HepG2 (cell line): ENCODE measurements at regions not wholly inside any gene's neighbourhood (a gene's known extent, or its start where the extent isn't known, plus 50 kb on each side); places are given as distances from the start of the nearest gene placed in this dataset.

Experiments
- ATAC-seq: fragments of 200-7000 bp; cut with Tn5 transposase; 3 replicates; pipeline ENCODE4 v1.9.1; 2020; ENCODE audit warnings: mild to moderate bottlenecking, moderate library complexity
- BruUV-seq: library from RNA; stranded (reverse); fragments of 400-500 nt; replicated peaks from 2 replicates; lab custom pipeline; 2021; lab: Mats Ljungman, UMichigan
- CTCF ChIA-PET: fragments of 300-600 bp; formaldehyde crosslinking; extraction: SDS; loops from one replicate; lab custom pipeline; 2021; ENCODE audit warnings: low total read pairs, inconsistent platforms, low intra/inter-chr PET ratio; lab: Yijun Ruan, JAX
- POLR2A ChIA-PET: fragments of 350-600 bp; sonication (Branson Sonifier 250); formaldehyde crosslinking; loops from one replicate; lab custom pipeline; 2020; ENCODE audit warnings: antibody characterized with exemption, inconsistent platforms; lab: Yijun Ruan, JAX
- DNase-seq: peaks from one replicate; pipeline ENCODE4 v3.0.0-alpha.2; 2015; ENCODE audit warnings: low spot score
- FAIRE-seq: peaks from 3 replicates; lab custom pipeline; 2011; peaks lifted over from hg19 to GRCh38; lab: Jason Lieb, UNC
- H2AFZ ChIP-seq: one replicate; pipeline ENCODE4 v1.6.1; 2011; ENCODE audit warnings: low read length, inconsistent platforms
- H3K27ac ChIP-seq: fragments of 300-600 bp; 3 replicates; pipeline ENCODE4 v1.8.0; 2011; ENCODE audit warnings: mixed run types, mild to moderate bottlenecking, mixed read lengths, low read length, inconsistent platforms; ENCODE audit not compliant: insufficient read depth; ENCODE audit errors: extremely low read length
- H3K27me3 ChIP-seq, 2 experiments: fragments of 200-600 bp in 1 of 2; 2 replicates in 1 of 2; 3 replicates in 1 of 2; pipeline versions ENCODE4 v1.6.0 to v1.8.0; 2011; ENCODE audit warnings: low read length in 2 of 2, mild to moderate bottlenecking in 2 of 2, moderate library complexity in 2 of 2, inconsistent platforms in 1 of 2; ENCODE audit not compliant: insufficient read depth in 2 of 2, control insufficient read depth in 1 of 2
- H3K36me3 ChIP-seq, 2 experiments: fragments of 200-600 bp in 1 of 2; replicated peaks in 1 of 2; 2 replicates in 1 of 2; 3 replicates in 1 of 2; pipeline versions ENCODE4 v1.5.1 to v1.8.0; 2011; ENCODE audit warnings: low read length in 2 of 2, inconsistent platforms in 1 of 2; ENCODE audit not compliant: insufficient read depth in 2 of 2, control insufficient read depth in 1 of 2
- H3K4me1 ChIP-seq: 2 replicates; pipeline ENCODE4 v1.5.1; 2012; ENCODE audit warnings: low read length, inconsistent platforms; ENCODE audit not compliant: insufficient read depth
- H3K4me2 ChIP-seq: 2 replicates; pipeline ENCODE4 v1.6.0; 2011; ENCODE audit warnings: low read depth, low read length, inconsistent platforms
- H3K4me3 ChIP-seq, 3 experiments: fragments of 200-600 bp in 1 of 3; sonication (generic), shearing (Covaris generic) in 1 of 3; replicated peaks in 1 of 3; 2 replicates each; pipeline ENCODE4 v1.5.1; 2011 to 2016; ENCODE audit warnings: low read length in 3 of 3, inconsistent platforms in 2 of 3, low read depth in 2 of 3, mild to moderate bottlenecking in 2 of 3, control low read depth in 1 of 3, mixed read lengths in 1 of 3; ENCODE audit not compliant: insufficient read depth in 1 of 3
- H3K79me2 ChIP-seq: one replicate; pipeline ENCODE4 v1.6.1; 2011; ENCODE audit warnings: low read length, inconsistent platforms; ENCODE audit not compliant: insufficient read depth
- H3K9ac ChIP-seq: 2 replicates; pipeline ENCODE4 v1.6.0; 2011; ENCODE audit warnings: mild to moderate bottlenecking, low read depth, low read length, inconsistent platforms; ENCODE audit not compliant: insufficient read depth
- H3K9me3 ChIP-seq: 2 replicates; pipeline ENCODE4 v1.5.1; 2012; ENCODE audit warnings: mild to moderate bottlenecking, low read length
- H4K20me1 ChIP-seq: 2 replicates; pipeline ENCODE4 v1.6.0; 2011; ENCODE audit warnings: inconsistent platforms, mild to moderate bottlenecking, low read length, moderate library complexity; ENCODE audit not compliant: insufficient read depth
- AGO1 ChIP-seq: fragments of 200-400 bp; formaldehyde crosslinking; IDR thresholded peaks from 2 replicates; pipeline ENCODE4 v1.6.1; 2017; ENCODE audit warnings: mild to moderate bottlenecking, low read depth, low read length, moderate library complexity; ENCODE audit not compliant: poor library complexity, severe bottlenecking
- CCAR2 ChIP-seq: fragments of 200-400 bp; formaldehyde crosslinking; optimal IDR thresholded peaks from 2 replicates; pipeline ENCODE3; 2018; ENCODE audit warnings: low read depth, mild to moderate bottlenecking, low read length, moderate library complexity
- KMT2A ChIP-seq: sonication (generic); formaldehyde crosslinking; IDR thresholded peaks from 2 replicates; pipeline ENCODE4 v1.4.0; 2020; ENCODE audit warnings: missing genetic modification reagents
- NFYB ChIP-seq: sonication (generic); formaldehyde crosslinking; IDR thresholded peaks from 2 replicates; pipeline ENCODE4 v1.4.0; 2020; ENCODE audit warnings: missing genetic modification reagents
- RXRB ChIP-seq: IDR thresholded peaks from 2 replicates; pipeline ENCODE4 v1.6.1; 2016; ENCODE audit warnings: borderline replicate concordance, missing genetic modification reagents, missing compliant biosample characterization
- SNAPC2 ChIP-seq: sonication (generic); formaldehyde crosslinking; IDR thresholded peaks from 2 replicates; pipeline ENCODE4 v1.8.1; 2022; ENCODE audit warnings: mild to moderate bottlenecking, missing genetic modification reagents
- ZBTB34 ChIP-seq: sonication (generic); formaldehyde crosslinking; IDR thresholded peaks from 2 replicates; pipeline ENCODE4 v1.8.0; 2022; ENCODE audit warnings: mild to moderate bottlenecking, missing genetic modification reagents
- ZFP82 ChIP-seq: sonication (generic); formaldehyde crosslinking; IDR thresholded peaks from 2 replicates; pipeline ENCODE4 v1.5.1; 2020; ENCODE audit warnings: mild to moderate bottlenecking, missing genetic modification reagents, borderline replicate concordance
- ZMYM2 ChIP-seq: sonication (generic); formaldehyde crosslinking; IDR thresholded peaks from 2 replicates; pipeline ENCODE4 v1.8.0; 2022; ENCODE audit warnings: mild to moderate bottlenecking, missing genetic modification reagents
- ZNF746 ChIP-seq: sonication (generic); formaldehyde crosslinking; IDR thresholded peaks from 2 replicates; pipeline ENCODE4 v1.8.0; 2022; ENCODE audit warnings: mild to moderate bottlenecking, missing genetic modification reagents
- WGBS: methylation state at CpG from one replicate; pipeline ENCODE4 v1.1.6; 2017; ENCODE audit warnings: low lambda C conversion rate; 5-methylcytosine and 5-hydroxymethylcytosine counted together
- in situ Hi-C: cut with HindIII; loops from 2 replicates; pipeline ENCODE4 v1.10.0; 2017; ENCODE audit warnings: low pct_unique_long_range_greater_than_20kb; ENCODE audit not compliant: extremely low pct_ligation_motif_present
- intact Hi-C: fragments of 100-400 bp; cut with micrococcal nuclease; formaldehyde crosslinking; loops from one replicate; pipeline ENCODE4 v1.10.0; 2022; ENCODE audit not compliant: unreplicated experiment

- no peaks in the 10 kb centered on the region for H3K36me3 ChIP-seq
- no peak overlapping the region for H3K27ac ChIP-seq
- no peaks in the 10 kb centered on the region for H4K20me1 ChIP-seq
- FAIRE-seq (no peak), DNase-seq (no peak), ATAC-seq (no peak)
- no peak for TF ChIP-seq SNAPC2 (CRISPR knock-in tag)
- no peak for TF ChIP-seq AGO1
- no peak for TF ChIP-seq ZNF746 (CRISPR knock-in tag)
- no peak for TF ChIP-seq RXRB (CRISPR knock-in tag)
- no peak for TF ChIP-seq ZFP82 (CRISPR knock-in tag)
- no peak for TF ChIP-seq KMT2A (CRISPR knock-in tag)
- no peak for TF ChIP-seq CCAR2
- TF ChIP-seq ZBTB34 (CRISPR knock-in tag) = no peak
- TF ChIP-seq NFYB = no peak
- TF ChIP-seq ZMYM2 (CRISPR knock-in tag) = no peak
- WGBS = 8% methylated on average over 7 of the region's 10 CpGs
- BruUV-seq = no TSS peak
- H3K9me3 ChIP-seq = no peaks in the 10 kb centered on the region
- H3K4me3 ChIP-seq = no peak overlapping the region
- no peaks in the 10 kb centered on the region for H3K79me2 ChIP-seq
- H3K4me1 ChIP-seq = no peaks in the 10 kb centered on the region
- intact Hi-C loops = no loop called here
- no peak overlapping the region for H2AFZ ChIP-seq
- CTCF ChIA-PET = no interaction called here
- peaks cover 0 to 3% of the 10 kb centered on the region in 2 experiments; a peak in 2 of 5 replicates for H3K27me3 ChIP-seq
- in situ Hi-C loops = no loop called here
- POLR2A ChIA-PET = no interaction called here
- no peak overlapping the region for H3K9ac ChIP-seq
- H3K4me2 ChIP-seq = no peak overlapping the region
Observed at GRCh38 chr4:151841107-151841506, 80.3 kb upstream of the GATB start.
